HG02884 (cell line): ENCODE measurements at regions not wholly inside any gene's neighbourhood (a gene's known extent, or its start where the extent isn't known, plus 50 kb on each side); places are given as distances from the start of the nearest gene placed in this dataset.

Source experiments
- ATAC-seq: cut with Tn5 transposase; IDR thresholded peaks from one replicate; pipeline ENCODE4 v1.9.1; 2021; ENCODE audit warnings: mild to moderate bottlenecking, moderate library complexity; ENCODE audit not compliant: unreplicated experiment

DNA sequence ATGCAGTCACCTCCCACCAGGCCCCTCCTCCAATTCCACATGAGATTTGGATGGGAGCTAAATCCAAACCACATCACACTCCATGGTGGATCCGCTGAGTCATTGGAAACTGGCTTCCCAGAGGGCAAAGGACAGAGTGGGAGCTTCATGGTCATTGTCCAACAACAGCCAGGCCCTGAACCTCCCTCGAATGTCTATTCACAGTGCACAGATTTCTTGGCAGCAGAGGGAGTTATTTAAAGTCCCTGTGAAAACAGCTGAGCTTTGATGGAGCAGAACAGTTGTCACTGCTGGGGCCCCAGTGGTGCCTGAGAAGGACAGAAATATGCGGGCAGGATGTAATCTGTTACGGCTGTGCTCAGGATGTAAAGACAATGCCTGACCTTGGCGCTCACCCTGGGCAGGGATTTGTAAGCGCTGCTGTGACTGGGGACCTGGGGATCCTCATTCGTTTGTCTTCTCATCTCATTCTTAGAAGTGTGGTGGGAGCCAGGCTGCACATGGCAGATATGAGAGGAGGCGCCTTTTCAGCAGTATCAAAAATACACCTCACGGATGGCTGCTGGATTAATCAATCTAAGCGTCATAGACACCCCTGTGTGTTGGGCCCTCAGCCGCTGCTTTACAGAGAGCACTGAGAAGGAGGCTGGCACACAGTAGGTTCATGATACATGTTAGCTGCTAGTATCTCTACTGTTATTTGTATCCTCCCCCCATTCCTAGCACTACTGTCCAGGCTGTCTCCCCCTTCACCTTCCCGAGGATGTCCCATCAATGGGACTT, 439.4 kb downstream of the PTPRU start:
- no peak for ATAC-seq

DNA sequence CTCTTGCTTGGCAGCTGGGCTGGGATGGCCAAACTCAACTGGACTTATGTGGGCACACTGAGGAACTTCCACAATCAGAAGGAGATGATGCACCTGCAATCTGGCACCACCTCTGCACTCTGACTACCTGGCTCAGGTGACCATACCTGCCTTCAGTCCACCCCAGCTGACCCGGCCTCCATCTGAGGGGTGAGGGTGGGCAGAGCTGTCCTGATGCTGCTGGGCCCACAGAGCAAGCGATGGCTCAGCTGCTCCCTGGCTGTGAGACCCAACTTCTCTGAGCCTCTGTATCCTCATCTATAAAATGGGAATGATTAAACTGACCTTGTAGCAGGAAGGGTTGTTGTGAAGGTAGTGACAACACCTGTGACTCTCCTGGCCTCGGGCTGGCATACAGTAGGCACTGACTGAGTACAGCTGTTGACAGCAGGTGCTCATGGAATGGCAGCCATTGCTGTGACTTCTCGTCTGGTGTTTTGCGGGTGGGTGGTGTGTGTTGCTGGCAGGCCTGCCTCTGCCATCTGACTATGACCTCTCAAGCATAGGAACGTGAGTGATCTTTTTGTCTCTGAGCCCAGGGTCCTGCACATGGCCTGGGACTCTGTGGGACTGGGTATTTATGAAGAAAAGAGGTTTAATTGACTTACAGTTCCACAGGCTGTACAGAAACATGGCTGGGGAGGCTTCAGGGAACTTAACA, 438.5 kb downstream of the PTPRU start:
- ATAC-seq, result no peak

DNA sequence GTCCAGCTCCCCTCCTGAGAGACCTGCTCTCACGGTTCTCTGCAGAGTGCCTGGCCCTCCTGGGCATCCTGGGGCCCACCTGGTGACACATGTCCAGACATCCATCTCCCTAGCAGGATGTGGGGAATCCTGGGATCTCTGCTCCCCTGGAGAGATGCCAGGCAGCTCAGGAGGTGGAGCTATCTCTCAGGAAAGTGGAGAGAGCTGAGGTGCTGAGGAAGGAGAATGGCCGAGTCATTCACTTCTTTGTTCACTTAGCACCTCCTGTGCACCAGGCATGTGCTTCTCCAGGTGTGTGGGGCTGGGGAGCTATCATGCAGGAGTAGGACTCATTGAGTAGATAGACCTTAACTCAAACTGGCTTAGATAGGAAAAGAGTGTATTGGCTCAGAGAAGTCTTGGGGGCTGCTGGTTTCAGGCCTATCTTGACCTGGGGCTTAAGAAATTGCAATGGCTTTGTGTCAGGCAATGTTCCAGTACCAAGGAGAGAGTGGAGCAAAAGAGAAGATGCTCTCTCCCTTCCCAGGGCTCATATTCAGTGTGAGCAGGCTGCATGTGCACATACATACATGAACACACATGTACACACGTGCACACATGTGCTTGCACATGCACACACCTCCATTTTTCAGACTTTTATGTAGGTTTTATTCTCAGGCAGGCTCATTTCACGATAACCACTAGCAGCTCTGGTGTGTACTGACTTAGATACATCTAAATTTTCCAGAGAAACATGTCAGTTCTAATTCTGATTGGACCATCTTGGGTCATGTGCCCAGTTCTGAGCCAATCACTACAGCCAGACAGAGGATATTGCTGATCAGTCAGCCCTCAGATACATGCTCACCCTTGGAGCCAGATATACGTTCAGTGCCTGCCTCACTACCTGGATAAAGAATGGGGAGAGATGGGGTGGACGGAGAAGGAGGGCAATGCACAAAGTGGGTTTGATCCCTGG, 437.6 kb downstream of the PTPRU start:
- ATAC-seq, result no peak

DNA sequence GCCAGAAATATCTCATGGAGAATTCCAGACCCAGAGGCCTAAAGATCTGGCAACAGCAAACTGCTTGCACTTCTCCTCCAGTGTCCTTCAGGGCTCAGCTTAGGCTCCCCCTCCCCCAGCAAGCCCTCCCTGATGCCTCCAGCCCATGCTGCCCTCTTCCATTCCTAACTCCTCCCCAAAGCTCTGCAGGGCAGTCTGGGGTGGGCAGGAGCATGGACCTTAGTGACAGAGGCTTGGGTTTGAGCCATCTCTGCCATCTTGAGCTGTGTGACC, 436.8 kb downstream of the PTPRU start:
- ATAC-seq, result no peak

DNA sequence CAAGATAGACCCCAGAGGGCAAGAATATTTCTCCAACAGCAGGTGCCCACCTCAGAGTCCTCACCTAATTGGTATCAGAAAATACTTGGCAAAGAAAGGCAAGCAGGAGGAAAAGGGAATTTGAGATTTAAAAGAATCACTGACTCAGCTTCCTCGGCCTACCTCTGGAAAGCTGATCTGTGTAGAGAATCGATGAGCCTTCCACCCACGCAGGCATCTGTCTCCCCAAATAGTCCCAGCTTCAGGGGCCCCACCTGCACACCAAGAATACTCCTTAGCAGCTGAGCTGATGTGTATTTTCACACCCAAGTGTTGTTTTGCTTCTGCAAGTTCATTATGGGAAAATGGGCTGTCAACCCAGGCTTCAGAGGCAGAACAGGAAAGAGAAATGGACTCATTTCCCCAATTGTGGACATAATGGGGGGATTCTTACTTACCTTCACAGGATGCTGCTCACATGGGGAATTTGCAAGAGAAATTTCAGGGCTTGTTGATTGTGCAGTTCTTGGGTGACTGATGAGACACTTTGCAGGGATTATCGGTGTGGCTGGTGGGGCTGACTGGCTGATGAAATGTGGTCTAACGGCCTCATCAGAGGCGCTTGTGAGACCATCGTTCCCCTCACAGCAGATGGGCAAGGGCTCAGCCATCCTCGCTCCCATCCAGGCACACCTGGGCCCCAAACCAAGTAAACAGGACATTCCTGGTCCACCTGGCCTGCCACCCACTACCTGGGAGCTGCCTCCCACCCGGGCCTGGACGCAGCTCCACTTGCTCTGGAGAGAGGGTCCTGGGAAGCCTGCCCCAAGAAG, 436.3 kb downstream of the PTPRU start:
- ATAC-seq, result no peak

DNA sequence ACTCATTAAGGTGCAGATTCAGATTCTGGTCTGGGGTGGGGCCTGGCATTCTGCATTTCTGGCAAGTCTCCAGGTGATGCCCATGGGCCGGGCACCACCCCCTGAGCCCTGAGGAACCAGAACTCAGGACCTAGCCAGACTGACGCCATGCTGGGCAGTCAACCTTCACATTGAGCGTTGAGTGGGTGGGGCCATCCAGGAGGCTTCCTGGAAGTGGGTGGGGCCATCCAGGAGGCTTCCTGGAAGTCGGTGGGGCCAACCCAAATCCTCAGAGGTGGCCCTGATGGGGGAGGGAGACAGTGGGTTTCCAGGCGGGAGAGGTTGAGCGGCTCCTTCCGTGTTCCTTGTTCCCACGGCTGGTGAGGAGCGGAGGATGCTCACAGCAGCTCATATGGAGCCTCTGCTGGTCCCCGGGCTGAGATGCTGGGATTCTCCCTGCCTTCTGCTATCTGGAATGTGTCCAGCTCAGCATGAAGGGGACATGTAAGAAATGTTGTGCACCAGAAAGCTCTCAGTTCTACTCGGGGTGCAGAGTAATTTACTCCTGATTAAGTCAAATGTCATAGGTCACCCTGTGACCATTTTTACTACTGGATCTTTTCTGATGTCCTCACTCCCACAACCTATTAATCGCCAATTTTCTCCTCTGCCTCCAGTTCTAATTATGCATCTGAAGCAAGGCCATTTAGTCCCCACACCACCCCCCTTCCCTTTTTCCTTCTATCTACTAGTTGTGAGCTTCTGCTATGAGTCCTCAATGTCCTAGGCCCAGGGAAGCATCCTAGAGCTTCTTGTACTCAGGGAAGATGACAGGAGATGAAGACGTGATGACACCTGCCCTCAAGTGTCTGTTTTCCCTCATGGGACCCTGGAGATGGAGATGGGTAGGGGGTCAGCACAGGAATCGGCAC, 435.4 kb downstream of the PTPRU start:
- ATAC-seq, result no peak

DNA sequence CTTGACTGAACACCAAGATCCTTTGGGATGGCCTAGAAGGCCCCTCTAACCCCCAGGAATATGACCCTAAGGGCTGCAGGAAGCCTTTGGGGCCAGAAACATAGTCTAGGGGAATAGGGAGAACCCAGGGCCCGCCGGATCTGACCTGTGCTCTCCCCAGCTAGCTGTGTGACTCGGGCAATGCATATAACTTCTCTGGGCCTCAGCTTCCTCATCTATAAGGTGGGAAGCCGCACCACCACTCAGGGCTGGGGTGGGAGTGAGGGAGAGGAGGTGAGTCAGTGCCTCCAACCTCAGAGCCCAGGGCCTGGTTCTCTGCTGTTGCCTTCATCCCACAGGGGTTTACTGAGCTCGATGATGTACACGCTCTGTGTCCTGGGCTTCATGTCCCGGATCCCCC, 434.4 kb downstream of the PTPRU start:
- ATAC-seq, result no peak

DNA sequence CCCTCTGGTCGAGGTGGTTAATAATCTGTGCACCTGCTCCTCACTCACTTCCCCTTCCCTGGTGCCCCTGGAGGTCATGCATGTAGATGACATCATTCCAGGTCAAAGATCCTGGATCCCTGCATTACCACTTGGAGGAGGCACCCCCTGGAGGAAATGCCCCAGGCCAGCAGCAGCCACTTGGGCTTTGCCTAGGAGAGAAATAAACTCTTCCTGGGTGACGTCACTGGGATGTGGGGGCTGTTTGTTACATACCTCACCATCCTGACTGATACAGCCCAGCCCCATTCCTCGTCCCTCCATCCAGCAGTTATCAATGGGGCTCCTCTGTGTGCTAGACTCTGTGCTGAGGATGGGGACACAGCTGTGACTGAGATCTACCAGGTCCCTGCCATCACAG, 433.6 kb downstream of the PTPRU start:
- no peak for ATAC-seq

DNA sequence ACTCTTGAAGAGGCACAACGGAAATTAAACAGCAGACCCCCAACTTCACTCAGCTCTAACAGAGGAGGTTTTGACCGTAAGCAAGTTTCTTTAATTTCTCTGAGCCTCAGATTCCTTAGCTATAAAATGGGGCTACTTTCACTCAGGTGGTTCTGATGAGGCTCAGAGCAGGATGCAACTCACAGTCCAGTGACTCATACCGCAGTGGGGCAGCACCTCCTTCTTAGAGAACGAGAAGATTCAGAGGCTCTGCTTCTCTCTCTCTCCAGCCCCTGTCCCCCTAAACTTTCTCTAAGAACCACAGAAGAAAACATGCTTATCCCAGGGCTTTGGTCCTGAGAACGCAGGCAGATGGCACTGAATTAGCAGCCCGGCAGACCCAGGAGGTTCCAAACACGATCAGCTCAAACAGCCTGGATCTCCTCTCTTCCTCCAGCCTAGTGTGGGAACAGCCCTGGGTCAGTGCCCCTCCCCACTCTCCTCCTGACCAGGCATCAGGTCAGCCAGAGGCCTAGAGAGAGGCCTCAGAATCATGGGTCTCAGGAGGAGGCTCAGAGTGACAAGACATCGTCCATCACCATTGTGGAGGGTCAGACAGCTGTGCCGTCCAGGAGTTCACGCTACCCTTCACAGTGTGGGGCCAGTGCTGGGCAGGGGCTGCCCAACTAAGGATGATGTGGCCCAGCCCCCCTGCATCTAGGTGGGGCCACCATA, 433.0 kb downstream of the PTPRU start:
- ATAC-seq, result no peak

DNA sequence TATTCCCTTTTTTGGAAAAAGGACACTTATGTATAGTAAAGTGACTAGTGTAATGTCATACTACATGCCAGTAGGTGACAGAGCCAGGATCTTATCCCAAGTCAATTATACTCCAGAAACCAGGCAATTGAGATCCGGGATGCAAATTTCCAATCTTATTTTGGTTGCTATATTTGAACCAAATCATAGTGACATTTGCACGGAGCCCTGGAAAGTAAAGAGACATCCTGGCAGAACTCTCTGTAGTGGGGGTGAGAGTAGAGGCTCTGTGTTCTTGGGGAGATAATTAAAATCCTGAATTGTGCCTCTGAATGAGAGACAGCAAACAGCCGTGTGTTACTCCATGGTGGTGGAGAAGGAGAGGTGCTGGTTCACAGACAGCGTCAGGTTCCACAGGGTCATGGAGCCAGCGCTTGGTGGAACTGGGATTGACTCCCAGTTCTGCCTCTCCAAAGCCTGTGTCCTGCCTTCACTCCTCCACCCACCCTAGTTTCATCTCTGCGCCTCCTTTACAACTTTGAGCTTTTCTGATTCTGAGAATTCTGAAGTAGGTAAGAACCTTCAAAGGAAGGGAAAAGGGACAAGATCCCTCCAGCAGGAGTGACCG, 432.3 kb downstream of the PTPRU start:
- ATAC-seq, result no peak

DNA sequence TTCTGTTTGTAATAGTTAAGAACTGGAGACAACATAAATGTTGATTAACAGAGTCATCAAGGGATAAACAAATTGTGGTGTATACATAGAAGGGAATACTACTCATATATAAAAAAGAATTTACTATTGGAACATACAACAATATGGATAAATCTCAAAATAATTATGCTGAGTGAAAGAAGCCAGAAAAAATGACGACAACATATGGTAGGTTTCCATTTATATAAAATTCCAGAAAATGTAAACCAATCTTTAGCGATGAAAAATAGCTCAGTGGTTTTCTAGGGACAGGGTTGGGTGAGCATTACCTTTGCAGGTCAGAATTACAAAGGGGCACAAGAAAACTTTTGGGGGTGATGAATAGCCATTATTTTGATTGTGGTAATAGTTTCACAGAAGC, 431.6 kb downstream of the PTPRU start:
- ATAC-seq, result no peak

DNA sequence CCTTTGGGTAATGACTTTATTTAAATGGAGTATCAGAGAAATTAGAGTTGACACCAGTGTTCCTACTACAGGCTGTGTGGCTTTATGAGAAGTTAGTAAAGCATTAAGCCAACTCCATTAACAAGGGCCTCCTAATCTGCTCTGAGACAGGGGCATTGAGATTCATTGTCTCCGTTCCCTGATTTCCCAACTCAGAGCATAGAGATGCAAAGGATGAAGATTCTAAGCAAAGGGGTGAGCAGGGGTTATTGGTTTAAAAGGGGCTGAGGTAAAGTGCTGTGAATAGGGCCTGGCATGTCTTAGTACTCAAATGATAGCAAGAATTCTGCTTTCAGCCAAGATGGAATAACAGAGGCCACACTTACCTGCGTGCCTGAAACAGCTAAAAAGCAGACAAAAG, 428.4 kb downstream of the PTPRU start:
- ATAC-seq, result no peak

DNA sequence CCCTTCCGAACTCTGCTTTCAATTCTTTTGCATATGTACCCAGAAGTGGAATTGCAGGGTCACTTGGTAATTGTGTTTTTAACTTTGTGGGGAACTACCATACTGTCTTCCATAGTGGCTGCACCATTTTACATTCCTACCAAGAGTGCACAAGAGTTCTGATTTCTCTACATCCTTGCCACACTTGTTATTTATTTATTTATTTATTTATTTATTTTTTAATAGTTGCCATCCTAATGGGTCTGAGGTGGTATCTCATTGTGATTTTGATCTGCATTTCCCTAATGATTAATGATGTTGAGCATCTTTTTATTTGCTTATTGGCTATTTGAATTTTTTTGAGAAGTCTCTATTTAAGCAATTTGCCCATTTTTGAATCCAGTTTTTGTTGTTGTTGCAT, 422.4 kb downstream of the PTPRU start:
- ATAC-seq, result no peak

DNA sequence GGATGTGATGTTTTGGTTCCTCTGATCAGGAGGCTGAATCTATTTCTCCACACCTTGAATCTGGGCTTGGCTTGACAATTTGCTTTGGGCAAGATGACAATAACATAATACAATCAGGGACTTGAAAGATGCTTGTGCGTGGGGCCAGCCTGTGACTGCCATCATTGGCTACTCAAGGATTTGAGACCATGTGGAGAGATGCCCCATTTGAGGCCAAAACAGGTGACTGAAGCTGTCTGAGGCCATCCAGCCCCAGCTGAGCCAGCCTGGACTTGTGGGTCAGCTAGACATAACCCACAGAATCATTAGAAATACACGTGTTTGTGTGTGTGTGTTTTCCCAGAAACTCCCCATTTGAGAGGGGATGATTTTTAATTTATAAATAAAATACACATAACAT, 421.5 kb downstream of the PTPRU start:
- ATAC-seq, result no peak

DNA sequence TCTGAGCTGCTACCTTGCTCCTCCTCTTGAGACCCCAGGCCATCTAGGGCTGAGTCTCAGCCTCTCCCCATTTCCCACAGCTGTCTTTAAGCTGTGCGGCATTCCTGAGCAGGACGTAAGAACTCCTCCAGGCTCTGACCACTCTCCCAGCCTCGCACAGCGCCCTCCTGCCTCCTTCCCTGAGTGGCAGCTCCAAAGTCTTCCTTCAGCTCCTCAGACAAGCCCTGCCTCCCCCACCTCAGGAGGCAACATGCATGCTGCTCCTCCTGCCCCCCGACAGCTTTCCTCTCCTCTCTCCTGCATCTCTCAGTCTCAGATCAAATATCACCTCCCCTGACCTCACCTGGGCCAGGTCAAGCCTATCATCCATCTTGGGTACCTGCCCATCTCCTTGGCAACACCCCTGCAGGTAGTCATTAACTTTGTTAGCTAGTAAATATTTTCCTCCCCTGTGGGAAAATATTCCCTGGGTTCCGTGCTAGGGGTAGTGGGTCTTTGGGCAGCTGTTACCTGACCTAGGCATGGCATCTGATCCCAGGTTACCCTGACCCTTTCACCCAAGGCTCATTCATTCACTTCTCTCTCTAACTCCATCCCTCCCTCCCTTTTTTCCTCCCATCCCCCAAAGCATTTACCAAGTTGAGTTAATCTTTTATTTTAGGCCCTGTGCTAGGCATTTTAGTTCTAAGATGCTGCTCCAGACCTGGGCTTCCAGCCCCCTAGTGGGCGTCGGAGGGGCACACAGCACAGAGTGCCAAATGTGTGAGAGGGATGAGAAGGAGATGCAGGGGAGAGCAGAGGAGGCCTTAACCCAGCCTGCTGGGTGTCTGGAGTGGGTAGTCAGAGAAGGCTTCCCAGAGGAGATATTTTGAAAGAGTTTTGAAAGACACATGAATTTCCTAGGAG, 419.9 kb downstream of the PTPRU start:
- no peak for ATAC-seq

DNA sequence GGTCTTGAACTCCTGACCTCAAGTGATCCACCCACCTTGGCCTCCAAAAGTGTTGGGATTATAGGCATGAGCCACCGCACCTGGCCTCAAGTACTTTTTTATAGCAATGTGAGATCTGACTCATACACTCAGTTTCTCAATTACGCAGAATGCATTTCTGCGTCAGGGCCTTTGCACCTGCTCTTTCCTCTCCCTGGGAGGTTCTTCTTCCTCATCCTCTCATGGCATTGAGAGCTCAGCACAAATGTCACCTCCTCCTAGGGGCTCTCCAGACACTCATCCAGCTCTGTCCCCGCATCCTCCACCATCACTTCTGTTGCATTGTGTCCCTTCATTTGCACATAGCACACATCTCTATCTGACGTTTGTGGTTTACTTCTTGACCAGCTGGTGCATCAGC, 418.8 kb downstream of the PTPRU start:
- no peak for ATAC-seq

DNA sequence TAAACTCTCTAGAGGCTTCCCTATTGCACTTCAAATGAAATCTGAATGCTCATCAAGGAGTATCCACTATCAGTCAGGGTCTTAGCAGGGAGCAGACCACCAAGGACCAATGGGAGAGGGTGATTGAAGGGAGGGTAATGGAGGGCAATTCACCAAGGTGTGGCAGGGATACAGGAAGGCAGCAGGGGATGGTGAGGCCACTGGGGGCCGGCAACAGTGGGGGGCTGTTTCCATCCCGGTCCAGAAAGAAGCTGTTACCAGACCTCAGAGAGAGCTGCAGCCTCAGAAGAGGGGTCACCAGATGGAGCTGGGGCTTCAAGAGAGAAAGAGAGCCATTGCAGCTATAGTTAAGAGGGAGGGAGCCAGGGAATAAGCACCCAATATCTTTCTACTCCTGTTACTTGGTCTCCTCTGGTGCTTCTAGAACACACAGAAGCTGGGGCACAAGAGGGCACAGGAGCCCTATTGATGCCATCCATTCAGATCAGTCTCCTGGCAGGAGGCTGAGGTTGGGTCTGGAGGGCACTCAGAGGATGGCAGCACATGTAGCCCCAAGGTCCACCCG, 417.6 kb downstream of the PTPRU start:
- ATAC-seq, result no peak
